ENCODE measurements at regions not wholly inside any gene's neighbourhood (a gene's known extent, or its start where the extent isn't known, plus 50 kb on each side); places are given as distances from the start of the nearest gene placed in this dataset.

DNA sequence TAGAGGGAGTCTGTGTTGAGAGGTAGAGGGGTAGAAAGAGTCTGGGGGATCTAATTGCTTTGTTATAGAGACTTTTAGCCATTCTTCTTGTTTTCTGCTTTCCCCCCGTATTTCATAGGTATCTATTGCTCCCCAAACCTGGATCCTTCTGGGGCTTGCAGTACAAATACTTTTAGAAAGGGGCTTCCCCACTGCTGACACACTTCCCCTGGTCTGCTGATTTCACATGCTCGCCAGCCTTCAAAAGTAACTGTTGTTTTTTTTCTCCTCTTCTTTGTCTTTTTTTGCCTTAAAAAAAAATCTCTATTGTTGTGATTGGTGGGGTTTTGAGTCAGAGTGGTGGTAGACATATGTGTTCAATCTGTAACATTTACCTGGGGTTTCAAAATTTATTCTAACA, 300.6 kb upstream of the AZI2 start:
- Histone ChIP-seq H3K27me3 (ENCODE audit: control insufficient read depth, insufficient read depth, low read length) (no peaks in the 10 kb centered on the region), H3K4me3 (ENCODE audit: low read depth in 2 of 2, low read length in 2 of 2) (no peak overlapping the region), H3K36me3 (ENCODE audit: control insufficient read depth, insufficient read depth, low read length) (no peaks in the 10 kb centered on the region), H3K27ac (ENCODE audit: low read length) (no peak overlapping the region), H3K9me3 (ENCODE audit: control insufficient read depth, insufficient read depth, low read depth, low read length) (no peaks in the 10 kb centered on the region), H3K4me1 (ENCODE audit: control insufficient read depth, insufficient read depth, low read length) (no peaks in the 10 kb centered on the region)
- in situ Hi-C loops (cut with HindIII; ENCODE audit: low pct_unique_long_range_greater_than_20kb, low sequenced_read_pairs) (no loop called here), intact Hi-C loops (cut with micrococcal nuclease; ENCODE audit: unreplicated experiment) (no loop called here)
- POLR2A ChIA-PET = no interaction called here
- ATAC-seq = no peak
- DNase-seq (ENCODE audit: low read depth, low spot score) = no peak
- CTCF ChIA-PET = no interaction called here
- BruUV-seq (replicated peaks) = no TSS peak
- TF ChIP-seq, protein P1, sequence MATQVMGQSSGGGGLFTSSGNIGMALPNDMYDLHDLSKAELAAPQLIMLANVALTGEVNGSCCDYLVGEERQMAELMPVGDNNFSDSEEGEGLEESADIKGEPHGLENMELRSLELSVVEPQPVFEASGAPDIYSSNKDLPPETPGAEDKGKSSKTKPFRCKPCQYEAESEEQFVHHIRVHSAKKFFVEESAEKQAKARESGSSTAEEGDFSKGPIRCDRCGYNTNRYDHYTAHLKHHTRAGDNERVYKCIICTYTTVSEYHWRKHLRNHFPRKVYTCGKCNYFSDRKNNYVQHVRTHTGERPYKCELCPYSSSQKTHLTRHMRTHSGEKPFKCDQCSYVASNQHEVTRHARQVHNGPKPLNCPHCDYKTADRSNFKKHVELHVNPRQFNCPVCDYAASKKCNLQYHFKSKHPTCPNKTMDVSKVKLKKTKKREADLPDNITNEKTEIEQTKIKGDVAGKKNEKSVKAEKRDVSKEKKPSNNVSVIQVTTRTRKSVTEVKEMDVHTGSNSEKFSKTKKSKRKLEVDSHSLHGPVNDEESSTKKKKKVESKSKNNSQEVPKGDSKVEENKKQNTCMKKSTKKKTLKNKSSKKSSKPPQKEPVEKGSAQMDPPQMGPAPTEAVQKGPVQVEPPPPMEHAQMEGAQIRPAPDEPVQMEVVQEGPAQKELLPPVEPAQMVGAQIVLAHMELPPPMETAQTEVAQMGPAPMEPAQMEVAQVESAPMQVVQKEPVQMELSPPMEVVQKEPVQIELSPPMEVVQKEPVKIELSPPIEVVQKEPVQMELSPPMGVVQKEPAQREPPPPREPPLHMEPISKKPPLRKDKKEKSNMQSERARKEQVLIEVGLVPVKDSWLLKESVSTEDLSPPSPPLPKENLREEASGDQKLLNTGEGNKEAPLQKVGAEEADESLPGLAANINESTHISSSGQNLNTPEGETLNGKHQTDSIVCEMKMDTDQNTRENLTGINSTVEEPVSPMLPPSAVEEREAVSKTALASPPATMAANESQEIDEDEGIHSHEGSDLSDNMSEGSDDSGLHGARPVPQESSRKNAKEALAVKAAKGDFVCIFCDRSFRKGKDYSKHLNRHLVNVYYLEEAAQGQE (IDR thresholded peaks at IDR 0.05; ENCODE audit: insufficient read depth in 1 of 2, low read depth in 2 of 2, low read length in 1 of 2) = no peak
- no peak for TF ChIP-seq TCF7L2 (IDR thresholded peaks at IDR 0.05; ENCODE audit: low read depth, low read length)
- no peak for TF ChIP-seq SIN3A (IDR thresholded peaks at IDR 0.05; ENCODE audit: borderline replicate concordance, insufficient read depth, low read depth, low read length)
- TF ChIP-seq, protein P2, sequence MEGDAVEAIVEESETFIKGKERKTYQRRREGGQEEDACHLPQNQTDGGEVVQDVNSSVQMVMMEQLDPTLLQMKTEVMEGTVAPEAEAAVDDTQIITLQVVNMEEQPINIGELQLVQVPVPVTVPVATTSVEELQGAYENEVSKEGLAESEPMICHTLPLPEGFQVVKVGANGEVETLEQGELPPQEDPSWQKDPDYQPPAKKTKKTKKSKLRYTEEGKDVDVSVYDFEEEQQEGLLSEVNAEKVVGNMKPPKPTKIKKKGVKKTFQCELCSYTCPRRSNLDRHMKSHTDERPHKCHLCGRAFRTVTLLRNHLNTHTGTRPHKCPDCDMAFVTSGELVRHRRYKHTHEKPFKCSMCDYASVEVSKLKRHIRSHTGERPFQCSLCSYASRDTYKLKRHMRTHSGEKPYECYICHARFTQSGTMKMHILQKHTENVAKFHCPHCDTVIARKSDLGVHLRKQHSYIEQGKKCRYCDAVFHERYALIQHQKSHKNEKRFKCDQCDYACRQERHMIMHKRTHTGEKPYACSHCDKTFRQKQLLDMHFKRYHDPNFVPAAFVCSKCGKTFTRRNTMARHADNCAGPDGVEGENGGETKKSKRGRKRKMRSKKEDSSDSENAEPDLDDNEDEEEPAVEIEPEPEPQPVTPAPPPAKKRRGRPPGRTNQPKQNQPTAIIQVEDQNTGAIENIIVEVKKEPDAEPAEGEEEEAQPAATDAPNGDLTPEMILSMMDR (IDR thresholded peaks at IDR 0.05) = no peak
- no peak for TF ChIP-seq POLR2AphosphoS5 (IDR thresholded peaks at IDR 0.05; ENCODE audit: low read depth, low read length)

DNA sequence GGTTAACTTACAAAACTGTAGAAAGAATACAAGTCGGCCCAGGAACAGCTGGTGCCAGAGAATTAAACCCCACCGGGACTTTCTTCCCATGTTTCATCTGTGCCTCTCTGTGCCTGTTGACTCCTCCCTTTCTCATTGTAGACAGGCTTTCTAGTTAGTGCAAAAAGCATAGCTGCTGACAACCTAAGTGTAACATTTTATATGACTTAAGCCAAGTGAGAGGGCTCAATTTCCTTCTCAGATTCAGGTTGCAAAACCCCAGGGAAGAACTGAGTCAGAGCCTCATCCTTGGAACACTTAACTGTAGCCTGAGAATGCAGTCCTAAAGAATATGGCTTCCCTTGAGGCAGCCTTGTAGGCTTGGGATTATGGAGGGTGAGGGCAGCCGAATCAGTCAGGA, 302.5 kb upstream of the AZI2 start:
- Histone ChIP-seq H3K36me3 (ENCODE audit: control insufficient read depth, insufficient read depth, low read length) (no peaks in the 10 kb centered on the region), H3K27me3 (ENCODE audit: control insufficient read depth, insufficient read depth, low read length) (no peaks in the 10 kb centered on the region), H3K4me1 (ENCODE audit: control insufficient read depth, insufficient read depth, low read length) (no peaks in the 10 kb centered on the region), H3K4me3 (ENCODE audit: low read depth in 2 of 2, low read length in 2 of 2) (no peak overlapping the region), H3K27ac (ENCODE audit: low read length) (no peak overlapping the region), H3K9me3 (ENCODE audit: control insufficient read depth, insufficient read depth, low read depth, low read length) (no peaks in the 10 kb centered on the region)
- BruUV-seq (replicated peaks) = no TSS peak
- ChIA-PET POLR2A (no interaction called here), CTCF (no interaction called here)
- DNase-seq (ENCODE audit: low read depth, low spot score) (no peak), ATAC-seq (no peak)
- in situ Hi-C loops (cut with HindIII; ENCODE audit: low pct_unique_long_range_greater_than_20kb, low sequenced_read_pairs) = no loop called here
- intact Hi-C loops (cut with micrococcal nuclease; ENCODE audit: unreplicated experiment) = no loop called here
- TF ChIP-seq TCF7L2 (IDR thresholded peaks at IDR 0.05; ENCODE audit: low read depth, low read length) (no peak), POLR2AphosphoS5 (IDR thresholded peaks at IDR 0.05; ENCODE audit: low read depth, low read length) (no peak), SIN3A (IDR thresholded peaks at IDR 0.05; ENCODE audit: borderline replicate concordance, insufficient read depth, low read depth, low read length) (no peak)
- TF ChIP-seq, protein P2 (IDR thresholded peaks at IDR 0.05) = no peak
- TF ChIP-seq, protein P1 (IDR thresholded peaks at IDR 0.05; ENCODE audit: insufficient read depth in 1 of 2, low read depth in 2 of 2, low read length in 1 of 2) = no peak
